Muscle of leg (tissue), 3 donors: ENCODE measurements at regions not wholly inside any gene's neighbourhood (a gene's known extent, or its start where the extent isn't known, plus 50 kb on each side); places are given as distances from the start of the nearest gene placed in this dataset.

Experiments
- DNase-seq: peaks from one replicate; pipeline ENCODE4 v3.0.0; 2013
- H3K27ac ChIP-seq: one replicate; pipeline ENCODE4 v1.5.1; 2013; ENCODE audit warnings: mild to moderate bottlenecking, low read length, control low read depth
- H3K27me3 ChIP-seq: one replicate; pipeline ENCODE4 v1.6.1; 2013; ENCODE audit warnings: low read length; ENCODE audit not compliant: control insufficient read depth, insufficient read depth
- H3K36me3 ChIP-seq: one replicate; pipeline ENCODE4 v1.6.1; 2013; ENCODE audit warnings: low read length; ENCODE audit not compliant: control insufficient read depth, insufficient read depth
- H3K4me1 ChIP-seq: one replicate; pipeline ENCODE4 v1.6.1; 2013; ENCODE audit warnings: low read length; ENCODE audit not compliant: control insufficient read depth, insufficient read depth
- H3K4me3 ChIP-seq: one replicate; pipeline ENCODE4 v1.5.1; 2013; ENCODE audit warnings: low read length, control low read depth
- H3K9me3 ChIP-seq: replicated peaks from 2 replicates; pipeline ENCODE4 v1.6.1; 2013; ENCODE audit warnings: low read depth, low read length; ENCODE audit not compliant: control insufficient read depth
- WGBS: methylation state at CpG from one replicate; pipeline ENCODE4 v1.1.5; 2013; ENCODE audit warnings: missing lambda C conversion rate; ENCODE audit not compliant: insufficient coverage; 5-methylcytosine and 5-hydroxymethylcytosine counted together

DNA sequence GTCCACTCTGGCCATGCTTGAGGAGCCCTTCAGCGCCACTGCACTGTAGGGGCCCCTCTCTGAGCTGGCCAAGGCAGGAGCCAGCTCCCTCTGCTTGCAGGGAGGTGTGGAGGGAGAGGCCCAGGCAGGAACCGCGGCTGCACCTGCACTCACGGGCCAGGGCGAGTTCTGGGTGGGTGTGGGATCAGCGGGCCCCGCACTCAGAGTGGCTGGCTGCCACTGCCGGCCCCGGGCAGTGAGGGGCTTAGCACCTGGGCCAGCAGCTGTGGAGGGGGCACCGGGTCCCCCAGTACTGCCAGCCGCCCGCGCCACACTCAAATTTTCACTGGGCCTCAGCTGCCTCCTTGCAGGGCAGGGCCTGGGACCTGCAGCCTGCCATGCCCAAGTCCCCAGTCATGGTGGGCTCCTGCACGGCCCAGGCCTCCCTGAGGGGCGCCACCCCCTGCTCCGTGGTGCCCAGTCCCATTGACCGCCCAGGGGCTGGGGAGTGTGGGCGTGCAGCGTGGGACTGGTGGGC, 347.2 kb upstream of the SPOCK3 start:
- 91% methylated on average over 18 of the region's 19 CpGs for WGBS
- H3K27me3 ChIP-seq, result no peaks in the 10 kb centered on the region
- no peaks in the 10 kb centered on the region for H3K36me3 ChIP-seq
- H3K27ac ChIP-seq, result no peak overlapping the region
- H3K4me1 ChIP-seq, result no peaks in the 10 kb centered on the region
- DNase-seq, result no peak
- no peak overlapping the region for H3K4me3 ChIP-seq
- peaks cover 8% of the 10 kb centered on the region for H3K9me3 ChIP-seq

DNA sequence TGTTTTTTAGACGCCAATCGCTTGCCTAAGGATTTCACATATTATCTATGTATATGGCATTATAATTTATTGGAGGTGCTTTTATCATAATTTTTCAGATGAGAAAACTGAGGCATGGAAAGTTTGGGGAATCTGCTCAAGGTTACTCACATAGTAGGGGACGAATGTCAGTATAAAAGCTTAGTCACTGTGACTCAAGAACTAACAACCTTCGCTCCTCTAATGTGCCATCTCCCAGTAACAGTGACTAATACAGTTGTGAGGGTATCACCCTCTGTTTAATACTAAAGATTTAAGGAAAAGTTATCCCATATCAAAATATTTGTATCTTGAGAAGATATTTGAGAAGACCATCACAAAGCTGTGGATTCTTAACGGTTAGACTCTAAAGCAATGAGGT, 353.1 kb upstream of the SPOCK3 start:
- Histone ChIP-seq H3K4me3 (no peak overlapping the region), H3K36me3 (no peaks in the 10 kb centered on the region), H3K4me1 (no peaks in the 10 kb centered on the region), H3K27ac (no peak overlapping the region), H3K27me3 (no peaks in the 10 kb centered on the region), H3K9me3 (peaks cover 2% of the 10 kb centered on the region)
- WGBS, result no CpG with 5 or more reads among the region's 5 CpGs
- no peak for DNase-seq

DNA sequence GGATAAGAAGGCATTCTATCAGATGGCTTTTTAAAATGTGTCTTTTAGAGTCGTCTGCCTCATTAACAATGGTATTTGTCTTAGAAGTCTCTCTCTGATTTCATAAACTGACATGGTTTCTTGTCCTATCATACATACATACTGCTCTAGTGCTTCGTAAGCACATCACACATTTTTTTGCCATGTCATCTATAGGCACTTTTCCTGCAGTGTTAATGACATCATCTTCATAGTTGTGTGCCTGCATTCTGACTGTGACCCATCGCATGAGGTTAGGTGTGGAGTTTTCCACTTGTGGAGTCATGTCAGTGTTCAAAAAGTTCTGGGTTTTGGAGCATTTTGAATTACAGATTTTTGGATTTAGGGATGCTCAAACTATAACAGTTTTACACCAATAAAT, 361.6 kb upstream of the SPOCK3 start:
- Histone ChIP-seq H3K4me3 (no peak overlapping the region), H3K27ac (no peak overlapping the region), H3K4me1 (no peaks in the 10 kb centered on the region), H3K27me3 (no peaks in the 10 kb centered on the region), H3K36me3 (no peaks in the 10 kb centered on the region), H3K9me3 (no peaks in the 10 kb centered on the region)
- WGBS, result no CpG with 5 or more reads among the region's 3 CpGs
- DNase-seq, result no peak

DNA sequence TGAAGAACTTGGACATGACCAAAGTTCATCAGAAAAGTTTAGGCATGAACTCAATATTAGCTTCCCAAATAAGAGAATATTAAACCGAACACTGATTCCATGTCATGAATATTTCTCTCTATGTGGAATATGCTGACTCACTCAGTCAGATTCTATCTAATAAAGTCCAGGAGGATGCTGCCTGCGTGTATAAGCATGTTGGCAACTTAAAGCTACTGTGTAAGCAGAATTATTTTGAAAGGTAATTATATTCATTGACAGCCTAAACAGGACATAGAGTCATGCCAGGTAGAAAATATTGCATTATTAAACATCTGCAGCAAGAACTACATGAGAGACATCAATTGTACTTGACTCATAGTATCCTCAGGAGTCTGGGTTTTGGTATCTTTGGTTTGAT, 367.9 kb upstream of the SPOCK3 start:
- no peak overlapping the region for H3K4me3 ChIP-seq
- no CpG with 5 or more reads among the region's 2 CpGs for WGBS
- H3K27me3 ChIP-seq, result no peaks in the 10 kb centered on the region
- H3K27ac ChIP-seq, result no peak overlapping the region
- no peak for DNase-seq
- no peaks in the 10 kb centered on the region for H3K36me3 ChIP-seq
- H3K9me3 ChIP-seq, result no peaks in the 10 kb centered on the region
- H3K4me1 ChIP-seq, result no peaks in the 10 kb centered on the region

DNA sequence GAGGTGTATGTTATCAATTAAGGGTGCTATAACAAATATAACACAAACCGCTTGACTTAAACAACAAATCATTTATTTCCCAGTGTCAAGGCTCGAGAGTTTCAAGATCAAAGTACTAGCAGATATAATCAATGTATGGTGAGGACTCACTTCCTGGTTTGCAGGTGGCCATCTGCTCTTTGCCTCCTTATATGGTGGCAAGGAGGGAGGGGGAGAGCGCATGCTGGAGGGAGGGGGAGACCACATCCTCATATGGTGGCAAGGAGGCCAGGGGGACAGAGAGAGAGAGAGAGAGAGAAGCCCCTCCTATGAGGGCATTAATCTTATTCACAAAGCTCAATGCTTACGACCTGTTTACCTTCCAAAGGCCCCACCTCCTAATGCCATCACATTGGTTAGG, 372.3 kb upstream of the SPOCK3 start:
- Histone ChIP-seq H3K27me3 (no peaks in the 10 kb centered on the region), H3K9me3 (no peaks in the 10 kb centered on the region), H3K4me3 (no peak overlapping the region), H3K36me3 (no peaks in the 10 kb centered on the region), H3K27ac (no peak overlapping the region), H3K4me1 (no peaks in the 10 kb centered on the region)
- DNase-seq, result no peak
- 100% methylated on average over 1 of the region's 4 CpGs for WGBS

- Histone ChIP-seq H3K4me3 (no peak overlapping the region), H3K36me3 (no peaks in the 10 kb centered on the region), H3K27ac (no peak overlapping the region), H3K27me3 (no peaks in the 10 kb centered on the region), H3K4me1 (no peaks in the 10 kb centered on the region), H3K9me3 (no peaks in the 10 kb centered on the region)
- no peak for DNase-seq
- no CpG with 5 or more reads among the region's 3 CpGs for WGBS
These were observed 379.1 kb upstream of the SPOCK3 start for GRCh38 chr4:167613381-167613780.

GRCh38 chr4:167614866-167615265, 380.6 kb upstream of the SPOCK3 start:
- H3K27ac ChIP-seq, result no peak overlapping the region
- H3K9me3 ChIP-seq, result no peaks in the 10 kb centered on the region
- WGBS, result 14% methylated on average over 2 of the region's 3 CpGs
- no peak overlapping the region for H3K4me3 ChIP-seq
- H3K27me3 ChIP-seq, result no peaks in the 10 kb centered on the region
- H3K36me3 ChIP-seq, result no peaks in the 10 kb centered on the region
- no peak for DNase-seq
- no peaks in the 10 kb centered on the region for H3K4me1 ChIP-seq

DNA sequence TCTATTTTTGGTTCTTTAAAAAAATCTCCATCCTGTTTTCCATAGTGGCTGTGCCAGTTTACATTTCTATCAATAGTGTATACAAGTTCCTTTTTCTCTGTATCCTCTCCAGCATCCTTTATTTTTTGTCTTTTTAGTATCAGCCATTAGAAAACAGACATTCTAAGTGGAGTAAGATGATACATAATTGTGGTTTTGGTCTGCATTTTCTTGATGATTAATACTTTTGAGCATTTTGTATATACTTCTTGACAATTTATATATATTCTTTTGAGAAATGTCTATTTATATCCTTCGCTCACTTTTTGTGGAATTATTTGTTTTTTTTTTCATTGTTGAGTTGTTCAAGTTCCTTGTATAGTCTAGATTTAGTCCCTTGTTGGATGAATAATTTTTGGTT, 382.2 kb upstream of the SPOCK3 start:
- Histone ChIP-seq H3K4me3 (no peak overlapping the region), H3K4me1 (no peaks in the 10 kb centered on the region), H3K27ac (no peak overlapping the region), H3K9me3 (no peaks in the 10 kb centered on the region), H3K36me3 (no peaks in the 10 kb centered on the region), H3K27me3 (no peaks in the 10 kb centered on the region)
- DNase-seq, result no peak
- no CpG with 5 or more reads among the region's 1 CpG for whole genome bisulfite sequencing

DNA sequence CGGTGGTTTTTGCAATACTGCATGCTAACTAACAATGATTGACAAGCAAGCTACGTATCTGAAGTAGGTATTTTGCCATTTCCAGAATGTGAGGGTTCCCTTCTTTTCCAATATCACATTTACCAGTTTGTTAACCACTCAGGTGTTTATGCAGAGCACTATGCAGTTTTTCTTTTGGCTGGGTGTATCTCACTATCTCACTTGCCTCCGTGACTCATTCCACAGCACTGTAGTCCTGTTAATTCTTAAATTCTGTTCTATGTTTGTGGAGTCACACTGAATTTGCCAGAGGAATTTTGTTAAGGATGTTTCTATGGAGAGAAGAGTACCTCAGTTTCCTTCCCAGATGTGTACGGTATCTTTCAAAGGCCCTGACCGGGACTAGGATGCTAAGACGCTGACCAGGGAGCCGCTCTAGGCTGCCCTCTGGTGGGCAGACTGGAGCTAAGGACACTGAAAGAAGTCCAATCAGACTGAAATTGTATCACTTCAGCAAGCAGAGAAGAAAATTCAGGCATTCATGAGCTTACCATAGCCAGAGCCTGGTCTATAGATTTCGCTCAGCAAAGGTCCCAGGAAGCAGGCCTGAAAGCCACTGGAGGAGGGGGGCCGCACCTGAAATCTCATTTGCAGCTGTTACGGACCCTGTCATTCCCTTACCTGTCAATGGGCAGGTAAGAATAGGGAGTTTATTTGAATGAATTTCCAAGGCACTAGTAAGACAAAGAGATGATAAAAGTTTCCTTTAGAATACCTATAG, 388.4 kb upstream of the SPOCK3 start:
- peak; percentile 53 for DNase-seq
- no peak overlapping the region for H3K27ac ChIP-seq
- no peaks in the 10 kb centered on the region for H3K27me3 ChIP-seq

DNA sequence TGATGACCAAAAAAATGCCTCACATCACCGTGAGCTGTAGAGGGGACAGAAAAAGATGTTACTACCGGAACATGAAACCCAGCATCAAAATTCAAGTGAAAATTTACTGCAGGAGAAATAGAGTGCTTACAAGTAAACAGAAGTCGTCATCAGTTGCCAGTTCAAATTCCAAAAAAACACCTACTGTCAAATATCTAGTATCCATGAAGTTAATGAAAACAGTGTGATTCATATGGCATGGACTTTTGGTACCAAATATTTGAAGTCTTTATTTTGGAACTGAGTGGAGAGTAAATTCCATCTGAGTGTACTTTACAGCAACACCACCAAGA, 388.9 kb upstream of the SPOCK3 start:
- no peaks in the 10 kb centered on the region for H3K27me3 ChIP-seq
- no peak overlapping the region for H3K4me3 ChIP-seq
- H3K4me1 ChIP-seq, result no peaks in the 10 kb centered on the region
- H3K36me3 ChIP-seq, result no peaks in the 10 kb centered on the region
- no peak overlapping the region for H3K27ac ChIP-seq
- DNase-seq, result no peak
- H3K9me3 ChIP-seq, result no peaks in the 10 kb centered on the region
- WGBS, result no CpG with 5 or more reads among the region's 3 CpGs

More for the DNA sequence above, 388.4 kb upstream of the SPOCK3 start:
- Histone ChIP-seq H3K4me1 (no peaks in the 10 kb centered on the region), H3K4me3 (no peak overlapping the region), H3K36me3 (no peaks in the 10 kb centered on the region), H3K9me3 (no peaks in the 10 kb centered on the region)
- 44% methylated on average over 3 of the region's 10 CpGs for WGBS

DNA sequence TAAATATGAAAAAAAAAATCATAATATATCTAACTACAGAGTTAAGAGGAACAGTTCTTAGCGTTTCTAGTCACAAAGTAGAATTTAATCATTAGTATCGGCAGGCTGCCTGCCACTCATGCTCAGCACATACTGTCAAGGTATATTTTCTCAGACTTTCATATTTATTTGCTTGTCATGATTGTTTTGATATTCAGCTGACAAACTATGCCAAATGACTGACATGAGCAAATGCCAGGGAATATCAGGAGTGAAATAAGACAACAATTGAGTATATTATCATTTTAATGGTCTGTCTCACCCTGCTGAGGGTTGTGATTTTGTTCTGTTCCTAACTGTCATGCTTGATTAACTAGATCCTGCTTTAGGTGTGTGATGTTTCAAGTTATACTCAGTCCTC, 395.0 kb upstream of the SPOCK3 start:
- Histone ChIP-seq H3K4me3 (no peak overlapping the region), H3K27ac (no peak overlapping the region), H3K9me3 (no peaks in the 10 kb centered on the region), H3K4me1 (no peaks in the 10 kb centered on the region), H3K36me3 (no peaks in the 10 kb centered on the region), H3K27me3 (no peaks in the 10 kb centered on the region)
- no CpG with 5 or more reads among the region's 2 CpGs for WGBS
- no peak for DNase-seq
